ENCODE measurements at regions not wholly inside any gene's neighbourhood (a gene's known extent, or its start where the extent isn't known, plus 50 kb on each side); places are given as distances from the start of the nearest gene placed in this dataset.

GRCh38 chr14:101358320-101359125 is 202.8 kb upstream of the DIO3 start:
- TF ChIP-seq CTCF (IDR thresholded peaks at IDR 0.05; ENCODE audit: insufficient read depth, low read depth, low read length), result no peak
- H3K4me3 ChIP-seq (ENCODE audit: low read depth, low read length), result no peak overlapping the region
- no peak for DNase-seq (ENCODE audit: low read depth)

GRCh38 chr14:101359221-101360053 is 201.9 kb upstream of the DIO3 start:
- no peak overlapping the region for H3K4me3 ChIP-seq (ENCODE audit: low read depth, low read length)
- no peak for TF ChIP-seq CTCF (IDR thresholded peaks at IDR 0.05; ENCODE audit: insufficient read depth, low read depth, low read length)
- DNase-seq (ENCODE audit: low read depth), result peak; percentile 64

GRCh38 chr14:101360054-101360911 is 201.0 kb upstream of the DIO3 start:
- DNase-seq (ENCODE audit: low read depth), result peak; percentile 91
- no peak overlapping the region for H3K4me3 ChIP-seq (ENCODE audit: low read depth, low read length)
- no peak for TF ChIP-seq CTCF (IDR thresholded peaks at IDR 0.05; ENCODE audit: insufficient read depth, low read depth, low read length)

- peak; percentile 45 for DNase-seq (ENCODE audit: low read depth)
- no peak for TF ChIP-seq CTCF (IDR thresholded peaks at IDR 0.05; ENCODE audit: insufficient read depth, low read depth, low read length)
- no peak overlapping the region for H3K4me3 ChIP-seq (ENCODE audit: low read depth, low read length)
These were observed 200.3 kb upstream of the DIO3 start for GRCh38 chr14:101361044-101361443.

- DNase-seq (ENCODE audit: low read depth), result no peak
- TF ChIP-seq CTCF (IDR thresholded peaks at IDR 0.05; ENCODE audit: insufficient read depth, low read depth, low read length), result no peak
- no peak overlapping the region for H3K4me3 ChIP-seq (ENCODE audit: low read depth, low read length)
These were observed 199.6 kb upstream of the DIO3 start for GRCh38 chr14:101361451-101362433.
